ENCODE measurements at regions not wholly inside any gene's neighbourhood (a gene's known extent, or its start where the extent isn't known, plus 50 kb on each side); places are given as distances from the start of the nearest gene placed in this dataset.

DNA sequence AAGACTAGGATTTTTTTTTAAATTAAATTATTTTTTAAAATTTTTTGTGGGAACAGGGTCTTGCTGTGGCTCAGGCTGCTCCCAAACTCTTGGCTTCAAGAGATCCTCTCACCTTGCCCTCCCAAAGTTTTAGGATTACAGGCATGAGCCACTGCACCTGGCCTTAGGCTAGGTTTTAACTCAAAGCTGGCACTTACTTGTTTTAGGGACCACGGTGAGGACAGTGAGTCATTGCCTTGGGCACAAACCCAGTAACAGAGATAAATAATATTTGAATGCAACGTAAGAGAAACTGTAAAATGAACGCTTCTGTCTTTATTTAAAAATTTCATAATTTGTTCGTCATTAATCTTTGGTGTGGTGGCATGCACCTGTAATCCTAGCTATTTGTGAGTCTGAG lies 96.6 kb downstream of the GATA3 start:
- TF ChIP-seq, protein P1, sequence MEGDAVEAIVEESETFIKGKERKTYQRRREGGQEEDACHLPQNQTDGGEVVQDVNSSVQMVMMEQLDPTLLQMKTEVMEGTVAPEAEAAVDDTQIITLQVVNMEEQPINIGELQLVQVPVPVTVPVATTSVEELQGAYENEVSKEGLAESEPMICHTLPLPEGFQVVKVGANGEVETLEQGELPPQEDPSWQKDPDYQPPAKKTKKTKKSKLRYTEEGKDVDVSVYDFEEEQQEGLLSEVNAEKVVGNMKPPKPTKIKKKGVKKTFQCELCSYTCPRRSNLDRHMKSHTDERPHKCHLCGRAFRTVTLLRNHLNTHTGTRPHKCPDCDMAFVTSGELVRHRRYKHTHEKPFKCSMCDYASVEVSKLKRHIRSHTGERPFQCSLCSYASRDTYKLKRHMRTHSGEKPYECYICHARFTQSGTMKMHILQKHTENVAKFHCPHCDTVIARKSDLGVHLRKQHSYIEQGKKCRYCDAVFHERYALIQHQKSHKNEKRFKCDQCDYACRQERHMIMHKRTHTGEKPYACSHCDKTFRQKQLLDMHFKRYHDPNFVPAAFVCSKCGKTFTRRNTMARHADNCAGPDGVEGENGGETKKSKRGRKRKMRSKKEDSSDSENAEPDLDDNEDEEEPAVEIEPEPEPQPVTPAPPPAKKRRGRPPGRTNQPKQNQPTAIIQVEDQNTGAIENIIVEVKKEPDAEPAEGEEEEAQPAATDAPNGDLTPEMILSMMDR (IDR thresholded peaks at IDR 0.05) = no peak
- TF ChIP-seq POLR2A (IDR thresholded peaks at IDR 0.05) (no peak), POLR2AphosphoS5 (IDR thresholded peaks at IDR 0.05) (no peak)
